ENCODE measurements at regions not wholly inside any gene's neighbourhood (a gene's known extent, or its start where the extent isn't known, plus 50 kb on each side); places are given as distances from the start of the nearest gene placed in this dataset.
"Not testable (repeated sequence)": the region's sequence is repeated elsewhere in the genome, so short reads cannot be mapped to it uniquely, and the experiment has no call there.

DNA sequence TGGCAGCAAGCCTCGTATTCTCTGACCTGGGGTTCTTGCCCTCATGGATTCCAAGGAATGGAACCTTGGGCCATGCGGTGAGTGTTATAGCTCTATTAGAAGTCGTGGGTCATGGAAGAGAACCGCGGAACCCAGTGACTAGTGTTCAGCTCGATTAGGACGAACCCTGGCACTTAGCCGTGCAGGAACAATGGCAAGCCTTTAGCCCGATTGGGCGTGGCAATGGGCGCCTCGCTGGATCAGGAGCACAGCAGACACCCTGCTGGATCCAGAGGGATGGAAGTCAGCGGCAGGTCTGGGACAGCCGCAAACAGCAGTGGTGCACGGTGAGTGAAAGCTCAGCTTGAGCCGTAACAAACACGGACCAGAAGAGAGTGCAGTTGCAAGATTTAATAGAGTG, 1053.9 kb upstream of the SLIT2 start:
- TF ChIP-seq, protein P1, sequence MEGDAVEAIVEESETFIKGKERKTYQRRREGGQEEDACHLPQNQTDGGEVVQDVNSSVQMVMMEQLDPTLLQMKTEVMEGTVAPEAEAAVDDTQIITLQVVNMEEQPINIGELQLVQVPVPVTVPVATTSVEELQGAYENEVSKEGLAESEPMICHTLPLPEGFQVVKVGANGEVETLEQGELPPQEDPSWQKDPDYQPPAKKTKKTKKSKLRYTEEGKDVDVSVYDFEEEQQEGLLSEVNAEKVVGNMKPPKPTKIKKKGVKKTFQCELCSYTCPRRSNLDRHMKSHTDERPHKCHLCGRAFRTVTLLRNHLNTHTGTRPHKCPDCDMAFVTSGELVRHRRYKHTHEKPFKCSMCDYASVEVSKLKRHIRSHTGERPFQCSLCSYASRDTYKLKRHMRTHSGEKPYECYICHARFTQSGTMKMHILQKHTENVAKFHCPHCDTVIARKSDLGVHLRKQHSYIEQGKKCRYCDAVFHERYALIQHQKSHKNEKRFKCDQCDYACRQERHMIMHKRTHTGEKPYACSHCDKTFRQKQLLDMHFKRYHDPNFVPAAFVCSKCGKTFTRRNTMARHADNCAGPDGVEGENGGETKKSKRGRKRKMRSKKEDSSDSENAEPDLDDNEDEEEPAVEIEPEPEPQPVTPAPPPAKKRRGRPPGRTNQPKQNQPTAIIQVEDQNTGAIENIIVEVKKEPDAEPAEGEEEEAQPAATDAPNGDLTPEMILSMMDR (IDR thresholded peaks at IDR 0.05): not testable (repeated sequence)
- TF ChIP-seq, protein P2, sequence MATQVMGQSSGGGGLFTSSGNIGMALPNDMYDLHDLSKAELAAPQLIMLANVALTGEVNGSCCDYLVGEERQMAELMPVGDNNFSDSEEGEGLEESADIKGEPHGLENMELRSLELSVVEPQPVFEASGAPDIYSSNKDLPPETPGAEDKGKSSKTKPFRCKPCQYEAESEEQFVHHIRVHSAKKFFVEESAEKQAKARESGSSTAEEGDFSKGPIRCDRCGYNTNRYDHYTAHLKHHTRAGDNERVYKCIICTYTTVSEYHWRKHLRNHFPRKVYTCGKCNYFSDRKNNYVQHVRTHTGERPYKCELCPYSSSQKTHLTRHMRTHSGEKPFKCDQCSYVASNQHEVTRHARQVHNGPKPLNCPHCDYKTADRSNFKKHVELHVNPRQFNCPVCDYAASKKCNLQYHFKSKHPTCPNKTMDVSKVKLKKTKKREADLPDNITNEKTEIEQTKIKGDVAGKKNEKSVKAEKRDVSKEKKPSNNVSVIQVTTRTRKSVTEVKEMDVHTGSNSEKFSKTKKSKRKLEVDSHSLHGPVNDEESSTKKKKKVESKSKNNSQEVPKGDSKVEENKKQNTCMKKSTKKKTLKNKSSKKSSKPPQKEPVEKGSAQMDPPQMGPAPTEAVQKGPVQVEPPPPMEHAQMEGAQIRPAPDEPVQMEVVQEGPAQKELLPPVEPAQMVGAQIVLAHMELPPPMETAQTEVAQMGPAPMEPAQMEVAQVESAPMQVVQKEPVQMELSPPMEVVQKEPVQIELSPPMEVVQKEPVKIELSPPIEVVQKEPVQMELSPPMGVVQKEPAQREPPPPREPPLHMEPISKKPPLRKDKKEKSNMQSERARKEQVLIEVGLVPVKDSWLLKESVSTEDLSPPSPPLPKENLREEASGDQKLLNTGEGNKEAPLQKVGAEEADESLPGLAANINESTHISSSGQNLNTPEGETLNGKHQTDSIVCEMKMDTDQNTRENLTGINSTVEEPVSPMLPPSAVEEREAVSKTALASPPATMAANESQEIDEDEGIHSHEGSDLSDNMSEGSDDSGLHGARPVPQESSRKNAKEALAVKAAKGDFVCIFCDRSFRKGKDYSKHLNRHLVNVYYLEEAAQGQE (IDR thresholded peaks at IDR 0.05; ENCODE audit: insufficient read depth in 1 of 2, low read depth in 2 of 2, low read length in 1 of 2): not testable (repeated sequence)

Data from Panc1 (cell line).